Esophagus squamous epithelium (tissue), 4 donors: ENCODE measurements at regions not wholly inside any gene's neighbourhood (a gene's known extent, or its start where the extent isn't known, plus 50 kb on each side); places are given as distances from the start of the nearest gene placed in this dataset.

Experiments
- CTCF ChIP-seq, 6 experiments: fragments of 450-650 bp in 4 of 6; fragments of 200-600 bp in 2 of 6; sonication (generic) in 2 of 6; IDR thresholded peaks; one replicate each; pipeline ENCODE4 v1.5.1; 2016 to 2019; ENCODE audit warnings: antibody characterized with exemption in 6 of 6, mild to moderate bottlenecking in 4 of 6, moderate library complexity in 4 of 6
- POLR2A ChIP-seq, 4 donors: fragments of 450-650 bp; IDR thresholded peaks; one replicate each; pipeline ENCODE4 v1.6.1; 2017; ENCODE audit warnings: antibody characterized with exemption in 4 of 4, mild to moderate bottlenecking in 4 of 4, moderate library complexity in 3 of 4

- TF ChIP-seq POLR2A (IDR thresholded peaks at IDR 0.05) (no peak), CTCF (IDR thresholded peaks at IDR 0.05) (no peak)
Observed at GRCh38 chr14:83975435-83975834, 1554.5 kb upstream of the FLRT2 start.
